HEK293T (cell line): ENCODE measurements at regions not wholly inside any gene's neighbourhood (a gene's known extent, or its start where the extent isn't known, plus 50 kb on each side); places are given as distances from the start of the nearest gene placed in this dataset.
"Not testable (repeated sequence)": the region's sequence is repeated elsewhere in the genome, so short reads cannot be mapped to it uniquely, and the experiment has no call there.

Experiments used
- CTCF ChIA-PET: fragments of 350-600 bp; formaldehyde crosslinking; extraction: SDS; loops from one replicate; lab custom pipeline; 2021; ENCODE audit warnings: antibody characterized with exemption, inconsistent platforms; lab: Yijun Ruan, JAX
- POLR2A ChIA-PET: fragments of 350-600 bp; formaldehyde crosslinking; extraction: SDS; loops from one replicate; lab custom pipeline; 2020; ENCODE audit warnings: antibody characterized with exemption, inconsistent platforms; lab: Yijun Ruan, JAX
- DNase-seq: peaks from one replicate; pipeline ENCODE4 v3.0.0; 2012; ENCODE audit warnings: mixed read lengths; ENCODE audit errors: extremely low spot score
- ARNT ChIP-seq: fragments of 450-650 bp; IDR thresholded peaks from 2 replicates; pipeline ENCODE4 v1.6.1; 2017; ENCODE audit warnings: mild to moderate bottlenecking
- BHLHE40 ChIP-seq: fragments of 450-650 bp; IDR thresholded peaks from 2 replicates; pipeline ENCODE4 v1.6.1; 2016; ENCODE audit warnings: mild to moderate bottlenecking, moderate library complexity, borderline replicate concordance
- CTBP1 ChIP-seq: fragments of 450-650 bp; IDR thresholded peaks from 2 replicates; pipeline ENCODE4 v1.6.1; 2016; ENCODE audit warnings: borderline replicate concordance
- ELF4 ChIP-seq: fragments of 450-650 bp; IDR thresholded peaks from 2 replicates; pipeline ENCODE4 v1.6.1; 2017; ENCODE audit warnings: antibody characterized with exemption
- FOXA1 ChIP-seq: fragments of 450-650 bp; IDR thresholded peaks from 2 replicates; pipeline ENCODE4 v1.6.1; 2016; ENCODE audit warnings: mild to moderate bottlenecking
- FOXK2 ChIP-seq: fragments of 450-650 bp; IDR thresholded peaks from 2 replicates; pipeline ENCODE4 v1.6.1; 2016; ENCODE audit warnings: mild to moderate bottlenecking
- FOXM1 ChIP-seq: fragments of 450-650 bp; IDR thresholded peaks from 2 replicates; pipeline ENCODE4 v1.6.1; 2017; ENCODE audit warnings: mild to moderate bottlenecking, borderline replicate concordance
- HDGF ChIP-seq: fragments of 450-650 bp; IDR thresholded peaks from 2 replicates; pipeline ENCODE4 v1.6.1; 2017; ENCODE audit warnings: antibody characterized with exemption, borderline replicate concordance
- L3MBTL2 ChIP-seq: fragments of 450-650 bp; conservative IDR thresholded peaks from 2 replicates; pipeline ENCODE4 v1.6.1; 2016; ENCODE audit warnings: mild to moderate bottlenecking
- LEF1 ChIP-seq: fragments of 450-650 bp; IDR thresholded peaks from 2 replicates; pipeline ENCODE4 v1.6.1; 2017; ENCODE audit warnings: mild to moderate bottlenecking, borderline replicate concordance
- NFRKB ChIP-seq: fragments of 450-650 bp; IDR thresholded peaks from 2 replicates; pipeline ENCODE4 v1.6.1; 2016; ENCODE audit warnings: mild to moderate bottlenecking, moderate library complexity
- SP1 ChIP-seq: fragments of 450-650 bp; IDR thresholded peaks from 2 replicates; pipeline ENCODE4 v1.6.1; 2017
- SUZ12 ChIP-seq: fragments of 450-650 bp; IDR thresholded peaks from 2 replicates; pipeline ENCODE4 v1.6.1; 2016; ENCODE audit warnings: mild to moderate bottlenecking
- TARDBP ChIP-seq: fragments of 450-650 bp; IDR thresholded peaks from 2 replicates; pipeline ENCODE4 v1.6.1; 2016
- ZNF384 ChIP-seq: fragments of 450-650 bp; IDR thresholded peaks from 2 replicates; pipeline ENCODE4 v1.6.1; 2016
- TF ChIP-seq, protein P1 (sequence below): fragments of 450-650 bp; IDR thresholded peaks from 2 replicates; pipeline ENCODE4 v1.6.1; 2016

DNA sequence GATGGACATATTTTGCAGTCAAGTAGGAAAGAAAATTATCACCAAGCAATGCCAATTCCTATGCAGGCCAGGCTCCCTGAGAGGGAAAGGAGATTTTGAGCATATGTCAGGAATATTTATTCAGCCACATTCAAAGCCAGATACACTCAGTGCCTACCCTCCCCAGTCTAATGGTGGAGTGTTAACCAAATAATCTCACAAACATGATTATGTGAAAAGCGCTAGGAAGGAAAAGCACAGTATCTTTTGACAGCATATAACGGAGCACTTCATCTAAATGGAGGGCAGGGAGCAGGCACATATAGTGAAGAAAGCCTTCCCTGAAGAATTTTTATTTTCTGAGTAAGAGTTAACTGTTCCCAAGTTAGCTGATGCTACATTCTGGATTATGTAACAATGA, 80.3 kb upstream of the SLC30A5 start:
- TF ChIP-seq ZNF384: no peak
- TF ChIP-seq FOXM1: no peak
- no peak for TF ChIP-seq BHLHE40
- TF ChIP-seq FOXA1: no peak
- TF ChIP-seq, protein P1, sequence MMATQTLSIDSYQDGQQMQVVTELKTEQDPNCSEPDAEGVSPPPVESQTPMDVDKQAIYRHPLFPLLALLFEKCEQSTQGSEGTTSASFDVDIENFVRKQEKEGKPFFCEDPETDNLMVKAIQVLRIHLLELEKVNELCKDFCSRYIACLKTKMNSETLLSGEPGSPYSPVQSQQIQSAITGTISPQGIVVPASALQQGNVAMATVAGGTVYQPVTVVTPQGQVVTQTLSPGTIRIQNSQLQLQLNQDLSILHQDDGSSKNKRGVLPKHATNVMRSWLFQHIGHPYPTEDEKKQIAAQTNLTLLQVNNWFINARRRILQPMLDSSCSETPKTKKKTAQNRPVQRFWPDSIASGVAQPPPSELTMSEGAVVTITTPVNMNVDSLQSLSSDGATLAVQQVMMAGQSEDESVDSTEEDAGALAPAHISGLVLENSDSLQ: no peak
- no peak for TF ChIP-seq NFRKB
- TF ChIP-seq FOXK2: no peak
- TF ChIP-seq TARDBP: no peak
- TF ChIP-seq ELF4: no peak
- TF ChIP-seq SP1: no peak
- TF ChIP-seq ARNT: no peak
- no peak for TF ChIP-seq SUZ12
- no peak for TF ChIP-seq L3MBTL2
- TF ChIP-seq CTBP1: no peak
- no peak for TF ChIP-seq HDGF
- no peak for TF ChIP-seq LEF1
- ChIA-PET POLR2A (no interaction called here), CTCF (no interaction called here)
- no peak for DNase-seq

DNA sequence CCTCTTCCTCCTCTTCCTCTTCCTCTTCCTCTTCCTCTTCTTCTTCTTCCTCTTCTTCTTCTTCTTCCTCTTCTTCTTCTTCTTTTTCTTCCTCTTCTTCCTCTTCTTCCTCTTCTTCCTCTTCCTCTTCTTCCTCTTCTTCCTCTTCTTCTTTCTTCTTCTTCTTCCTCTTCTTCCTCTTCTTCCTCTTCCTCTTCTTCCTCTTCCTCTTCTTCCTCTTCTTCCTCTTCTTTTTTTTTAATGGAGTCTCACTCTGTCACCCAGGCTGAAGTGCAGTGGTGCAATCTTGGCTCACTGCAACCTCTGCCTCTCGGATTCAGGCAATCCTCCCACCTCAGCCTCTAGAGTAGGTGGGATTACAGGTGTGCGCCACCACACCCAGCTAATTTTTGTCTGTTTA, 79.8 kb upstream of the SLC30A5 start:
- CTCF ChIA-PET, POLR2A ChIA-PET, DNase-seq: not testable (repeated sequence)

DNA sequence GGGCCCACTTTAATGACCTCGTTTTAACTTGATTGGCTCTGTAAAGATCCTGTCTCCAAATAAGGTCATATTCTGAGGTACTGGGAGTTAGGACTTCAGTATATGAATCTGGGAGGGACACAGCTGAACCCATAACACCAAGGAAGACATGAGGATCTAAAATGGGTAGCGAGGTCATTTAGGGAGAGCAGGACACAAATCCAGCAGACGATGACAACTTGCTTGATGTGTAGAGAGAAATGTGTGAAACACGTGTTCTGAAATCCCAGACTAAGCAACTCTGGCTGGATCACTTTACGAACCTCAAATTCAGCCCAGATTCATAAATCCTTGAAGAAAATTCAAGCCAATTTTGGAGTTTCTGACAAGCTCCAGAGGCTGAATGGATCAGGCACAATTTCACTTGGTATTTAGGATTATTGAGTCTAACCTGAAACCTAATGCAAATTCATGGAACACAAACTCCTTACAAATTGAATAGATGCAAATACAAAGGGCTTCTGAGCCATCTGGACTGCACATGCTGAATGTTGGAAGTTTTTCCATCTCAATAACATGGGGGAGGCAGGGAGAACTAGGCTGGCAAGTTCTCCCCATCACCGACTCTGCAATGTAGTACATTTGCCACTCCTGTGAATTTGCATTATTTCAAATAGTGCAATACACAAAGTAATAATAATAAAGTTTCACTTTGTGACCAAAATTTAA, 74.0 kb upstream of the SLC30A5 start:
- no peak for TF ChIP-seq CTBP1
- TF ChIP-seq SP1: no peak
- no peak for TF ChIP-seq TARDBP
- no peak for DNase-seq
- ChIA-PET CTCF (interaction anchor here (0.6 kb wide), 1 partner anchor 35 kb away, joined by 10 read pairs; no protein-coding TSS in a partner anchor), POLR2A (interaction anchor here (0.6 kb wide), 1 partner anchor 81 kb away, joined by 5 read pairs; no protein-coding TSS in a partner anchor)

DNA sequence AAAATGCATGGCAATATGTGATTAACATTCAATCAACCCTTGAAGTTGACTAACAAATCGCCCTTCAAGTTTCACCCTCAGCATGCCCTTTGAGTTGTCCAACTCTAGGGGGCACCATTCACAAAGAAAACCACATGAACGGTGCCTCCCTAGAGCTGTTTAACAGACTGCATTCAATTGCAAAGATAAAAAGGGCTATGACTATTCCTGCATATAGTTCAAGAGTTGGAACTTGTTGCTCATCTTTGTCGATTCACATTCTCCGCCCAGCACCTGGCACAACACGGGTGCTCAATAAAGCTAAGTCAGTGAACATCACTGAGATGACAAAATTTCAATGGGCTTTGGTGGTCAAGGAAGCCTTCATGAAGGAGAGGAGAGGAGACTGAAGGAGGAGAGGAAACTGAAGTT, 69.6 kb upstream of the SLC30A5 start:
- ChIA-PET CTCF (interaction anchor here (0.5 to 2.6 kb wide), 9 partner anchors 13 to 247 kb away, joined by 3 to 13 read pairs (median 5); no protein-coding TSS in a partner anchor), POLR2A (no interaction called here)
- TF ChIP-seq FOXK2: no peak
- no peak for TF ChIP-seq HDGF
- TF ChIP-seq, protein P1: no peak
- no peak for TF ChIP-seq FOXM1
- TF ChIP-seq ELF4: no peak
- no peak for TF ChIP-seq L3MBTL2
- peak; percentile 74 for DNase-seq

DNA sequence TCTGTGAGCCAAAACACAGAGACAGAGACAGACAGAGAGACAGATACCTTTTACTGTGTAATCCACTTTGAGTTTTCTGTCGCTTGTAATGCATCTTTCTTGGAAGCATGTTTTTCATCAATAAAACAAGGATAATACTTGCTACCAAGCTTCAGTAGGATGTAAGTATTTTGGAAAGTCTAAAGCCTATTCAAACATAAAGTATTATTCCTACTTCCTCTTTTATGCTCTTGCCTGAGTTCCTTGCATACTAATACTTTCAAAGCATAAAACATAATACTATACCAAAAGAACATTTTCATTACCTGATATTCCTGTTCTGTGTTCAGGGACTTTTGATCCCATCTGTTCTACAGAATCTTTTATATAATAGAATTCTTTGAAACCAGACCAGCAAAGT, 64.5 kb upstream of the SLC30A5 start:
- DNase-seq: no peak
- ChIA-PET CTCF (interaction anchor here (0.6 to 1.4 kb wide), 5 partner anchors 11 to 305 kb away, joined by 3 to 5 read pairs (median 3); no protein-coding TSS in a partner anchor), POLR2A (no interaction called here)
- no peak for TF ChIP-seq NFRKB
- no peak for TF ChIP-seq ARNT
- TF ChIP-seq ZNF384: no peak
- TF ChIP-seq SP1: no peak
- TF ChIP-seq HDGF: no peak
- TF ChIP-seq CTBP1: no peak
- no peak for TF ChIP-seq ELF4

DNA sequence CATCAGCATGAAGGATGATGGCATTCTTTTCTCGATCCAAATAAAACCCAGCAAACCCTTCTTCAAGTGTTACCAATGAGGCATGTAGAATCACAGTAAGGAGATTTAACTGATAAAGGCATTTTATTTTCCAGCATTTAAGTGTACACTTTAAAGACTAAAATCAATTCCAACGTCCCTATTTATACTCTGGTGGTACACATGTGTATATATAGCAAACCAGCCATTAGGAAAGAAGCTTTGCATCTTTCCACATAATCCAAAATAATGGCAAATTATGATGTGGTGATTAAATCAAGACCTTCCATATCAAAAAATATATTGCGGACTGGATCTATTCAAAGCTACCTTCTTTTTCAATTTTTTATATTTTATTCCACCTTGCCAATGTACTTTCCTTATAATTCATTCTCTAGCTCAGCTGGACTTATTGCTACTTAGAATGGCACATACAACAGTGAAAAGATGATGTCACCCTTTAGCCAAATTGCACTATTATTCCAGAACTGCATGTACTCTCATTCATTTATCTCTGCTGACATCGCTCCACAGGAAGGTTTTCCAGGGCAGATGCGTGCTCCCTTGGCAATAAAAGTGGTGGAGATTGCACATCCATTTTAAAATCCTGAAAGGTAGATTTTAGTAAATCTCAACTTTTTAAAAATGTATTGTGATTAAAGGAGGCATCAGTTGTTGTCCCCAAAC, 63.3 kb upstream of the SLC30A5 start:
- TF ChIP-seq LEF1 (no peak), NFRKB (no peak)
- TF ChIP-seq, protein P1: peak; percentile 15; the same call in 1 of the 2 replicates
- ChIA-PET CTCF (interaction anchor here (0.5 to 1.3 kb wide), 5 partner anchors 12 to 304 kb away, joined by 3 to 11 read pairs (median 3); no protein-coding TSS in a partner anchor), POLR2A (interaction anchor here (0.5 kb wide), 1 partner anchor 127 kb away, joined by 3 read pairs; no protein-coding TSS in a partner anchor)
- no peak for DNase-seq

DNA sequence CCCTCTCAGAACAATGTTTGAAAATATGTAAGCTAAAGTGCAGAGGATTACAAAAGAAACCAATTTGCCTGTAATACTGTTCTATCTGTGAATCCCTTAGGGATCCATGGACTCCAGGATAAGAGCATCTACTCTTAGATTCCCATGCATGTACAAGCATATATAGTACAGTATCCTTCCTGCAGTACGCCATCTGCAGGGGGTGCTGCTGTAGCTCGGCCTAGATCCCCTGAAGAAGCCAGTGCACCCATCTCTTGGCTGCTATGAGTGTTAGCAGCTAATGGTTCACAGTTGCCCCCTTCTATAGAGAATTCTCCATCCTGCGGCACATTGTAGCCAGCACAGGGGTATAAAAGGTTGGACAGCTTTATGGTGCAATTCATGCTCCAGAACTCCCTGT, 61.8 kb upstream of the SLC30A5 start:
- CTCF ChIA-PET: interaction anchor here (0.5 to 1.2 kb wide), 3 partner anchors 11 to 20 kb away, joined by 3 to 4 read pairs (median 3); no protein-coding TSS in a partner anchor
- POLR2A ChIA-PET: interaction anchor here (1.1 kb wide), 1 partner anchor 11 kb away, joined by 3 read pairs; no protein-coding TSS in a partner anchor
- peak; percentile 24 for DNase-seq

More for the DNA sequence above, 61.8 kb upstream of the SLC30A5 start:
- no peak for TF ChIP-seq FOXK2
- TF ChIP-seq BHLHE40: no peak
- no peak for TF ChIP-seq CTBP1
- no peak for TF ChIP-seq ARNT
- TF ChIP-seq L3MBTL2: no peak
- no peak for TF ChIP-seq TARDBP
- TF ChIP-seq ZNF384: no peak
- no peak for TF ChIP-seq NFRKB
- no peak for TF ChIP-seq LEF1
- TF ChIP-seq, protein P1: no peak
- TF ChIP-seq HDGF: no peak
- no peak for TF ChIP-seq SUZ12
- TF ChIP-seq ELF4: no peak
- no peak for TF ChIP-seq SP1
- TF ChIP-seq FOXM1: no peak
